ENCODE measurements at regions not wholly inside any gene's neighbourhood (a gene's known extent, or its start where the extent isn't known, plus 50 kb on each side); places are given as distances from the start of the nearest gene placed in this dataset.

DNA sequence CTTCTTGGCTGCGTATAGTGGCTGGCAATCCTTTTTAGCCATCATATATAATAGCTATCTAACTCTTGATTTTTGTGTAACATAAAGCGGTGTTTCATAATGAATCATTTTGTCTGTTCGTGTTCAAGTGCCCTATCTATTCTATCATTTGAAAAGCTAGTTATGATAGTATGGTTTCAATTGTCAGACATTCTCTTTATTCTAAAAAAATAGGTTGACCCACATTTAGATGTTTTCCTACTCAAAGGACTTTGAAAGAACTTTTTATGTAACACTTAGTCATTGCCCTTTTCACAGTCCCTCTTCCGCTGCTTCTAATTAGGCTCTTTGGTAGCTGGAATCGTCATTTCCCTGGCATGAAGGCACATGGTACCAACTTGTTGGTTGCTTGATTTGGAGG, 272.2 kb upstream of the B3GALT2 start:
- Histone ChIP-seq H3K27ac (ENCODE audit: low read depth in 1 of 2, low read length in 1 of 2) (no peak overlapping the region), H3K4me3 (no peak overlapping the region), H3K9ac (ENCODE audit: insufficient read depth in 1 of 2, low read length in 2 of 2) (no peak overlapping the region), H3K4me1 (ENCODE audit: control insufficient read depth in 5 of 5, insufficient read depth in 5 of 5, low read length in 5 of 5) (peaks cover 0 to 32% (median 5%) of the 10 kb centered on the region in 5 donors), H3K27me3 (ENCODE audit: control insufficient read depth in 3 of 3, insufficient read depth in 3 of 3, low read length in 2 of 3) (no peaks in the 10 kb centered on the region), H3K9me3 (ENCODE audit: control insufficient read depth in 4 of 4, insufficient read depth in 3 of 4, low read length in 3 of 4) (no peaks in the 10 kb centered on the region), H3K36me3 (ENCODE audit: control insufficient read depth in 4 of 4, insufficient read depth in 4 of 4, low read length in 4 of 4) (no peaks in the 10 kb centered on the region)
- no peak for ATAC-seq (ENCODE audit: insufficient read depth, low FRiP score)
- no peak for DNase-seq
- TF ChIP-seq, protein P1, sequence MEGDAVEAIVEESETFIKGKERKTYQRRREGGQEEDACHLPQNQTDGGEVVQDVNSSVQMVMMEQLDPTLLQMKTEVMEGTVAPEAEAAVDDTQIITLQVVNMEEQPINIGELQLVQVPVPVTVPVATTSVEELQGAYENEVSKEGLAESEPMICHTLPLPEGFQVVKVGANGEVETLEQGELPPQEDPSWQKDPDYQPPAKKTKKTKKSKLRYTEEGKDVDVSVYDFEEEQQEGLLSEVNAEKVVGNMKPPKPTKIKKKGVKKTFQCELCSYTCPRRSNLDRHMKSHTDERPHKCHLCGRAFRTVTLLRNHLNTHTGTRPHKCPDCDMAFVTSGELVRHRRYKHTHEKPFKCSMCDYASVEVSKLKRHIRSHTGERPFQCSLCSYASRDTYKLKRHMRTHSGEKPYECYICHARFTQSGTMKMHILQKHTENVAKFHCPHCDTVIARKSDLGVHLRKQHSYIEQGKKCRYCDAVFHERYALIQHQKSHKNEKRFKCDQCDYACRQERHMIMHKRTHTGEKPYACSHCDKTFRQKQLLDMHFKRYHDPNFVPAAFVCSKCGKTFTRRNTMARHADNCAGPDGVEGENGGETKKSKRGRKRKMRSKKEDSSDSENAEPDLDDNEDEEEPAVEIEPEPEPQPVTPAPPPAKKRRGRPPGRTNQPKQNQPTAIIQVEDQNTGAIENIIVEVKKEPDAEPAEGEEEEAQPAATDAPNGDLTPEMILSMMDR (IDR thresholded peaks at IDR 0.05; ENCODE audit: control extremely low read depth, extremely low read depth): no peak
- 87 to 90% methylated on average over 5 of the region's 5 CpGs for WGBS, 2 donors

DNA sequence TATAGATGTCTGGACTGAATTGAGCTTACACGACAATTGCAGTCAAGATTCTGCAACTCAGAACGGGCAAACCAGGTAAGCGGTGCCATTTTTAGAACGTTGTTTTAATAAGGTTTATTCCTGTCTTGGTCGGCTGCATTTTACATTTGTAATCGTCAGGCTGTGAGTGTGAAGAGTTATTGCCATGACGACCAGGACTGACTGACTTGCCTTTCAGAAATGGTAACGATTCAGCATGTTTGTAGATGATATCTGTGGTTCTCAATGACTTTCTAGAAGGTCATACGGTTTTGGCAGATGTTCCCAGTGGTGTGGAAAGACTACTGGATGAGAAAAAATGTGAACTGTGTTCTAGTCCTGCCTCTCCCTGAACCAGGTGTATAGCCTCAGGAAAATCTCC, 271.3 kb upstream of the B3GALT2 start:
- peak in 2 of 3 donors; percentile 18 to 28 for DNase-seq
- 50 to 75% methylated on average over 9 of the region's 9 CpGs for WGBS, 2 donors
- peaks cover 0 to 27% (median 5%) of the 10 kb centered on the region in 5 donors for H3K4me1 ChIP-seq (ENCODE audit: control insufficient read depth in 5 of 5, insufficient read depth in 5 of 5, low read length in 5 of 5)
- TF ChIP-seq, protein P1 (IDR thresholded peaks at IDR 0.05; ENCODE audit: control extremely low read depth, extremely low read depth): no peak
- no peak overlapping the region for H3K27ac ChIP-seq (ENCODE audit: low read depth in 1 of 2, low read length in 1 of 2)
- no peak for ATAC-seq (ENCODE audit: insufficient read depth, low FRiP score)
- H3K36me3 ChIP-seq (ENCODE audit: control insufficient read depth in 4 of 4, insufficient read depth in 4 of 4, low read length in 4 of 4): no peaks in the 10 kb centered on the region
- no peaks in the 10 kb centered on the region for H3K27me3 ChIP-seq (ENCODE audit: control insufficient read depth in 3 of 3, insufficient read depth in 3 of 3, low read length in 2 of 3)
- H3K4me3 ChIP-seq: no peak overlapping the region
- H3K9me3 ChIP-seq (ENCODE audit: control insufficient read depth in 4 of 4, insufficient read depth in 3 of 4, low read length in 3 of 4): no peaks in the 10 kb centered on the region
- H3K9ac ChIP-seq (ENCODE audit: insufficient read depth in 1 of 2, low read length in 2 of 2): peak overlapping the region in 1 of 2 donors; percentile 24

DNA sequence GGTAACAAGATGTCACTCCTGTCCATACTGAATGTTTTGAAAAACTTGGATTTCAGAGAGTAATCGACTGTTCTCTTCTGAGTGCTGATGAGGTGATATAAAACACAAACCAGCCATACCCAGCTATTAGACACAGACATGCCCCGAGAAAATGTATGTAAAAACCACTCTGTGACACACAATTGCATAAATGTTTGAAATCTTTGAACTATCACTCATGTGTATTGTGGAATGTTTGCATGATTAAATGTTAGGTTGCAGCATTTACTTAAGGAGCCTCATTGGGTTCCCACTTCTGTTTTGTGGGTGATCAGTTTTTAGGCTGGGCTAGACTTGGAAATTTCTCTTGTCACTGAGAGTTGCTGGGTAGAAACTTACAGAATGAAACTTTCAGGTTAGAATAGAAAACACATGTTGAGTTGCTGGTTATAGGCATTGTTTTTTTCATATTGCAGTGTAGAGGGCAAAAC, 270.4 kb upstream of the B3GALT2 start:
- H3K27ac ChIP-seq (ENCODE audit: low read depth in 1 of 2, low read length in 1 of 2): no peak overlapping the region
- ATAC-seq (ENCODE audit: insufficient read depth, low FRiP score) (no peak), DNase-seq (peak; percentile 30 to 88 (median 86))
- no peaks in the 10 kb centered on the region for H3K9me3 ChIP-seq (ENCODE audit: control insufficient read depth in 4 of 4, insufficient read depth in 3 of 4, low read length in 3 of 4)
- no peak overlapping the region for H3K4me3 ChIP-seq
- peaks cover 0 to 27% (median 5%) of the 10 kb centered on the region in 5 donors for H3K4me1 ChIP-seq (ENCODE audit: control insufficient read depth in 5 of 5, insufficient read depth in 5 of 5, low read length in 5 of 5)
- H3K9ac ChIP-seq (ENCODE audit: insufficient read depth in 1 of 2, low read length in 2 of 2): no peak overlapping the region
- 43 to 64% methylated on average over 2 of the region's 2 CpGs for WGBS, 2 donors
- TF ChIP-seq, protein P1 (IDR thresholded peaks at IDR 0.05; ENCODE audit: control extremely low read depth, extremely low read depth): no peak
- no peaks in the 10 kb centered on the region for H3K36me3 ChIP-seq (ENCODE audit: control insufficient read depth in 4 of 4, insufficient read depth in 4 of 4, low read length in 4 of 4)
- H3K27me3 ChIP-seq (ENCODE audit: control insufficient read depth in 3 of 3, insufficient read depth in 3 of 3, low read length in 2 of 3): no peaks in the 10 kb centered on the region

GRCh38 chr1:193451606-193452005, 265.2 kb upstream of the B3GALT2 start:
- no peak overlapping the region for H3K9ac ChIP-seq (ENCODE audit: insufficient read depth in 1 of 2, low read length in 2 of 2)
- H3K4me3 ChIP-seq: no peak overlapping the region
- ATAC-seq (ENCODE audit: insufficient read depth, low FRiP score) (no peak), DNase-seq (no peak)
- no peaks in the 10 kb centered on the region for H3K9me3 ChIP-seq (ENCODE audit: control insufficient read depth in 4 of 4, insufficient read depth in 3 of 4, low read length in 3 of 4)
- no peaks in the 10 kb centered on the region for H3K27me3 ChIP-seq (ENCODE audit: control insufficient read depth in 3 of 3, insufficient read depth in 3 of 3, low read length in 2 of 3)
- WGBS, 2 donors: 100% methylated on average over 1 of the region's 1 CpG
- peaks cover 0 to 5% (median 4%) of the 10 kb centered on the region in 5 donors for H3K4me1 ChIP-seq (ENCODE audit: control insufficient read depth in 5 of 5, insufficient read depth in 5 of 5, low read length in 5 of 5)
- H3K27ac ChIP-seq (ENCODE audit: low read depth in 1 of 2, low read length in 1 of 2): no peak overlapping the region
- TF ChIP-seq, protein P1 (IDR thresholded peaks at IDR 0.05; ENCODE audit: control extremely low read depth, extremely low read depth): no peak
- no peaks in the 10 kb centered on the region for H3K36me3 ChIP-seq (ENCODE audit: control insufficient read depth in 4 of 4, insufficient read depth in 4 of 4, low read length in 4 of 4)

All from lung (tissue), 11 donors.